Parathyroid adenoma (tissue), 2 donors: ENCODE measurements at regions not wholly inside any gene's neighbourhood (a gene's known extent, or its start where the extent isn't known, plus 50 kb on each side); places are given as distances from the start of the nearest gene placed in this dataset.

Experiments
- H2AFZ ChIP-seq: fragments of 300-600 bp; sonication (generic); one replicate; pipeline ENCODE4 v1.7.0; 2017; ENCODE audit warnings: antibody characterized with exemption, mild to moderate bottlenecking
- H3K27ac ChIP-seq: fragments of 300-600 bp; sonication (generic); one replicate; pipeline ENCODE4 v1.7.0; 2017
- H3K27me3 ChIP-seq: fragments of 300-600 bp; sonication (generic); one replicate; pipeline ENCODE4 v1.7.0; 2017; ENCODE audit warnings: low read length; ENCODE audit not compliant: control insufficient read depth, insufficient read depth
- H3K36me3 ChIP-seq: fragments of 300-600 bp; sonication (generic); one replicate; pipeline ENCODE4 v1.7.0; 2017; ENCODE audit warnings: low read length; ENCODE audit not compliant: control insufficient read depth, insufficient read depth
- H3K4me1 ChIP-seq: fragments of 300-600 bp; sonication (generic); one replicate; pipeline ENCODE4 v1.7.0; 2017; ENCODE audit warnings: control low read depth
- H3K4me2 ChIP-seq: fragments of 300-600 bp; sonication (generic); one replicate; pipeline ENCODE4 v1.7.0; 2017; ENCODE audit warnings: low read length
- H3K4me3 ChIP-seq: fragments of 300-600 bp; sonication (generic); one replicate; pipeline ENCODE4 v1.7.0; 2017; ENCODE audit warnings: low read depth, low read length
- H3K79me2 ChIP-seq: fragments of 300-600 bp; sonication (generic); one replicate; pipeline ENCODE4 v1.7.0; 2017; ENCODE audit warnings: control low read depth
- H3K9ac ChIP-seq: fragments of 300-600 bp; sonication (generic); one replicate; pipeline ENCODE4 v1.7.0; 2017; ENCODE audit warnings: mild to moderate bottlenecking
- H3K9me3 ChIP-seq: fragments of 300-600 bp; sonication (generic); one replicate; pipeline ENCODE4 v1.7.0; 2017; ENCODE audit warnings: low read length; ENCODE audit not compliant: control insufficient read depth
- CTCF ChIP-seq: fragments of 300-600 bp; sonication (generic); IDR thresholded peaks from one replicate; pipeline ENCODE4 v1.7.0; 2017; ENCODE audit warnings: antibody characterized with exemption, mild to moderate bottlenecking
- donor health status: primary hyperparathyroidism.

GRCh38 chr5:11973469-11973868, 69.2 kb upstream of the CTNND2 start:
- Histone ChIP-seq H3K4me3 (no peak overlapping the region), H3K27ac (no peak overlapping the region)
- TF ChIP-seq CTCF, result no peak

GRCh38 chr5:11963227-11963626, 59.0 kb upstream of the CTNND2 start:
- Histone ChIP-seq H3K4me2 (no peak overlapping the region), H3K36me3 (no peaks in the 10 kb centered on the region), H3K27me3 (no peaks in the 10 kb centered on the region), H3K79me2 (no peaks in the 10 kb centered on the region), H3K9me3 (no peaks in the 10 kb centered on the region), H3K4me1 (no peaks in the 10 kb centered on the region), H3K9ac (no peak overlapping the region), H3K4me3 (no peak overlapping the region), H3K27ac (no peak overlapping the region), H2AFZ (no peak overlapping the region)
- TF ChIP-seq CTCF, result no peak

More at GRCh38 chr5:11973469-11973868, 69.2 kb upstream of the CTNND2 start:
- Histone ChIP-seq H2AFZ (no peak overlapping the region), H3K4me2 (no peak overlapping the region), H3K79me2 (no peaks in the 10 kb centered on the region), H3K36me3 (no peaks in the 10 kb centered on the region), H3K27me3 (no peaks in the 10 kb centered on the region), H3K9me3 (no peaks in the 10 kb centered on the region), H3K9ac (no peak overlapping the region), H3K4me1 (no peaks in the 10 kb centered on the region)

- H3K9ac ChIP-seq, result no peak overlapping the region
- no peaks in the 10 kb centered on the region for H3K27me3 ChIP-seq
- H2AFZ ChIP-seq, result no peak overlapping the region
- no peak overlapping the region for H3K4me2 ChIP-seq
- H3K4me3 ChIP-seq, result no peak overlapping the region
- H3K27ac ChIP-seq, result no peak overlapping the region
- H3K4me1 ChIP-seq, result no peaks in the 10 kb centered on the region
- H3K36me3 ChIP-seq, result no peaks in the 10 kb centered on the region
- no peaks in the 10 kb centered on the region for H3K79me2 ChIP-seq
- H3K9me3 ChIP-seq, result no peaks in the 10 kb centered on the region
- no peak for TF ChIP-seq CTCF
Observed at GRCh38 chr5:11962122-11962521, 57.9 kb upstream of the CTNND2 start.

GRCh38 chr5:11958321-11958720, 54.1 kb upstream of the CTNND2 start:
- Histone ChIP-seq H3K4me1 (no peaks in the 10 kb centered on the region), H3K9ac (no peak overlapping the region), H3K4me3 (no peak overlapping the region), H3K27ac (no peak overlapping the region), H2AFZ (no peak overlapping the region), H3K36me3 (no peaks in the 10 kb centered on the region), H3K9me3 (no peaks in the 10 kb centered on the region), H3K27me3 (no peaks in the 10 kb centered on the region), H3K79me2 (no peaks in the 10 kb centered on the region), H3K4me2 (no peak overlapping the region)
- TF ChIP-seq CTCF, result no peak

GRCh38 chr5:11955331-11955730, 51.1 kb upstream of the CTNND2 start:
- H3K4me1 ChIP-seq, result no peaks in the 10 kb centered on the region
- no peak overlapping the region for H3K9ac ChIP-seq
- no peaks in the 10 kb centered on the region for H3K9me3 ChIP-seq
- H3K4me2 ChIP-seq, result no peak overlapping the region
- no peak for TF ChIP-seq CTCF
- no peak overlapping the region for H3K27ac ChIP-seq
- H3K79me2 ChIP-seq, result no peaks in the 10 kb centered on the region
- no peak overlapping the region for H2AFZ ChIP-seq
- H3K4me3 ChIP-seq, result no peak overlapping the region
- no peaks in the 10 kb centered on the region for H3K27me3 ChIP-seq
- H3K36me3 ChIP-seq, result no peaks in the 10 kb centered on the region
